IMR-90 (cell line): ENCODE measurements at regions not wholly inside any gene's neighbourhood (a gene's known extent, or its start where the extent isn't known, plus 50 kb on each side); places are given as distances from the start of the nearest gene placed in this dataset.
A peak's percentile ranks its signal among the peaks of the same experiment; 100 is the strongest.

ENCODE experiments used
- ATAC-seq: fragments of 200-7000 bp; cut with Tn5 transposase; 2 replicates; pipeline ENCODE4 v1.9.1; 2020; ENCODE audit warnings: low read depth, mild to moderate bottlenecking, moderate library complexity
- BruUV-seq: library from RNA; stranded (reverse); fragments of 400-500 nt; replicated peaks from 2 replicates; lab custom pipeline; 2021; lab: Mats Ljungman, UMichigan
- CTCF ChIA-PET: fragments of 300-600 bp; formaldehyde crosslinking; extraction: SDS; loops from one replicate; lab custom pipeline; 2021; ENCODE audit warnings: antibody characterized with exemption; lab: Yijun Ruan, JAX
- POLR2A ChIA-PET: fragments of 300-600 bp; sonication (Branson Sonifier 250); formaldehyde crosslinking; loops from one replicate; lab custom pipeline; 2022; ENCODE audit warnings: antibody characterized with exemption; ENCODE audit not compliant: unreplicated experiment; lab: Charles Lee
- DNase-seq: peaks from one replicate; pipeline ENCODE4 v3.0.0; 2013
- H2AFZ ChIP-seq: replicated peaks from 2 replicates; pipeline ENCODE3; 2013; ENCODE audit warnings: low read length, mild to moderate bottlenecking; ENCODE audit not compliant: poor library complexity
- H2AK5ac ChIP-seq: 2 replicates; pipeline ENCODE4 v1.6.1; 2013; ENCODE audit warnings: low read depth, low read length, inconsistent platforms
- H2AK9ac ChIP-seq: replicated peaks from 2 replicates; pipeline ENCODE3; 2013; ENCODE audit warnings: mild to moderate bottlenecking, low read depth, low read length, moderate library complexity; ENCODE audit not compliant: poor library complexity
- H2BK120ac ChIP-seq: 2 replicates; pipeline ENCODE4 v1.6.1; 2013; ENCODE audit warnings: low read depth, low read length, inconsistent platforms
- H2BK15ac ChIP-seq: 3 replicates; pipeline ENCODE4 v1.6.1; 2013; ENCODE audit warnings: low read depth, low read length, inconsistent platforms
- H2BK20ac ChIP-seq: 2 replicates; pipeline ENCODE4 v1.6.1; 2013; ENCODE audit warnings: low read depth, mild to moderate bottlenecking, inconsistent platforms, low read length, moderate library complexity
- H2BK5ac ChIP-seq: 2 replicates; pipeline ENCODE4 v1.6.1; 2013; ENCODE audit warnings: mild to moderate bottlenecking, low read depth, low read length, inconsistent platforms; ENCODE audit not compliant: poor library complexity, severe bottlenecking
- H3K14ac ChIP-seq: replicated peaks from 2 replicates; pipeline ENCODE4 v1.6.1; 2013; ENCODE audit warnings: low read depth, low read length, inconsistent platforms
- H3K18ac ChIP-seq: 2 replicates; pipeline ENCODE4 v1.6.1; 2013; ENCODE audit warnings: low read depth, low read length, control low read depth
- H3K23ac ChIP-seq: 2 replicates; pipeline ENCODE4 v1.6.1; 2013; ENCODE audit warnings: low read depth, low read length, inconsistent platforms
- H3K27ac ChIP-seq: 2 replicates; pipeline ENCODE4 v1.5.1; 2013; ENCODE audit warnings: mild to moderate bottlenecking, control low read depth, low read length; ENCODE audit not compliant: insufficient read depth
- H3K27me3 ChIP-seq: 2 replicates; pipeline ENCODE4 v1.6.1; 2013; ENCODE audit warnings: low read length; ENCODE audit not compliant: control insufficient read depth, insufficient read depth
- H3K36me3 ChIP-seq: 2 replicates; pipeline ENCODE4 v1.6.1; 2013; ENCODE audit warnings: low read length, mixed read lengths; ENCODE audit not compliant: control insufficient read depth, insufficient read depth
- H3K4ac ChIP-seq: 2 replicates; pipeline ENCODE4 v1.6.1; 2013; ENCODE audit warnings: low read depth, low read length, inconsistent platforms
- H3K4me1 ChIP-seq: 2 replicates; pipeline ENCODE4 v1.6.1; 2013; ENCODE audit warnings: low read length, mixed read lengths; ENCODE audit not compliant: control insufficient read depth, insufficient read depth
- H3K4me2 ChIP-seq: 2 replicates; pipeline ENCODE4 v1.6.1; 2013; ENCODE audit warnings: low read depth, mild to moderate bottlenecking, control low read depth, low read length, moderate library complexity
- H3K4me3 ChIP-seq: 2 replicates; pipeline ENCODE4 v1.5.1; 2013; ENCODE audit warnings: low read depth, mild to moderate bottlenecking, control low read depth, low read length, moderate library complexity; ENCODE audit not compliant: insufficient read depth
- H3K56ac ChIP-seq: 2 replicates; pipeline ENCODE4 v1.6.1; 2013; ENCODE audit warnings: low read length, inconsistent platforms; ENCODE audit not compliant: insufficient read depth; ENCODE audit errors: extremely low read depth
- H3K79me1 ChIP-seq, 2 experiments: 2 replicates each; pipeline ENCODE4 v1.6.1; 2013; ENCODE audit warnings: low read length in 2 of 2, inconsistent platforms in 1 of 2, low read depth in 1 of 2
- H3K9ac ChIP-seq: 2 replicates; pipeline ENCODE4 v1.6.1; 2013; ENCODE audit warnings: low read depth, low read length, control low read depth
- H3K9me1 ChIP-seq: 2 replicates; pipeline ENCODE4 v1.6.1; 2013; ENCODE audit warnings: low read length, inconsistent platforms; ENCODE audit not compliant: insufficient read depth
- H3K9me3 ChIP-seq: 2 replicates; pipeline ENCODE4 v1.6.1; 2013; ENCODE audit warnings: low read length; ENCODE audit not compliant: control insufficient read depth, insufficient read depth
- H4K20me1 ChIP-seq: 2 replicates; pipeline ENCODE4 v1.6.1; 2013; ENCODE audit warnings: low read length, inconsistent platforms; ENCODE audit not compliant: insufficient read depth
- H4K5ac ChIP-seq: 2 replicates; pipeline ENCODE4 v1.6.1; 2013; ENCODE audit warnings: mild to moderate bottlenecking, low read depth, low read length, control low read depth
- H4K8ac ChIP-seq, 2 experiments: 2 replicates each; pipeline ENCODE4 v1.6.1; 2013; ENCODE audit warnings: low read depth in 2 of 2, low read length in 2 of 2, control low read depth in 1 of 2, inconsistent platforms in 1 of 2
- H4K91ac ChIP-seq: 2 replicates; pipeline ENCODE4 v1.6.1; 2013; ENCODE audit warnings: low read depth, low read length, inconsistent platforms; ENCODE audit not compliant: insufficient read depth
- CEBPB ChIP-seq: IDR thresholded peaks from 2 replicates; pipeline ENCODE4 v1.6.1; 2012; ENCODE audit warnings: low read depth, low read length, improper control_type of control experiment
- CHD1 ChIP-seq: IDR thresholded peaks from 2 replicates; pipeline ENCODE4 v1.6.1; 2012; ENCODE audit warnings: low read depth, low read length, improper control_type of control experiment
- FOS ChIP-seq: fragments of 150-350 bp; IDR thresholded peaks from 2 replicates; pipeline ENCODE4 v1.6.1; 2016; ENCODE audit warnings: low read depth, low read length
- MAFK ChIP-seq: IDR thresholded peaks from 2 replicates; pipeline ENCODE4 v1.6.1; 2012; ENCODE audit warnings: low read depth, low read length, improper control_type of control experiment
- MAZ ChIP-seq: IDR thresholded peaks from 2 replicates; pipeline ENCODE4 v1.6.1; 2012; ENCODE audit warnings: low read depth, mild to moderate bottlenecking, low read length, improper control_type of control experiment, moderate library complexity, borderline replicate concordance
- NFE2L2 ChIP-seq: fragments of 150-350 bp; IDR thresholded peaks from 2 replicates; pipeline ENCODE4 v1.6.1; 2016; ENCODE audit warnings: low read depth, mild to moderate bottlenecking, low read length
- POLR2A ChIP-seq: IDR thresholded peaks from 2 replicates; pipeline ENCODE4 v1.6.1; 2012; ENCODE audit warnings: mild to moderate bottlenecking, low read depth, low read length
- RAD21 ChIP-seq: IDR thresholded peaks from 2 replicates; pipeline ENCODE4 v1.6.1; 2012; ENCODE audit warnings: low read length, improper control_type of control experiment
- RFX5 ChIP-seq: IDR thresholded peaks from 2 replicates; pipeline ENCODE4 v1.8.0; 2012; ENCODE audit warnings: low read depth, mild to moderate bottlenecking, low read length, moderate library complexity
- SMC3 ChIP-seq: fragments of 150-350 bp; IDR thresholded peaks from 2 replicates; pipeline ENCODE4 v1.6.1; 2016; ENCODE audit warnings: low read depth, mild to moderate bottlenecking, antibody characterized with exemption, low read length, moderate library complexity
- WGBS, 2 experiments: methylation state at CpG; one replicate each; pipeline versions ENCODE4 v1.1.5 to v1.1.7; 2013; ENCODE audit warnings: missing lambda C conversion rate in 2 of 2; ENCODE audit not compliant: insufficient read length in 1 of 2; ENCODE audit errors: extremely low coverage in 2 of 2; 5-methylcytosine and 5-hydroxymethylcytosine counted together
- dilution Hi-C: fragments of 300-500 bp; cut with HindIII; formaldehyde crosslinking; loops from one replicate; pipeline ENCODE4 v1.14.3; 2018; ENCODE audit warnings: low sequenced_read_pairs; ENCODE audit not compliant: unreplicated experiment
- in situ Hi-C: fragments of 300-500 bp; cut with MboI; formaldehyde crosslinking; loops from 3 replicates; pipeline ENCODE4 v1.14.3; 2019; ENCODE audit warnings: low sequenced_read_pairs, inconsistent platforms, mixed read lengths
- intact Hi-C: fragments of 100-400 bp; cut with micrococcal nuclease; formaldehyde crosslinking; loops from 2 replicates; pipeline ENCODE4 v1.10.0; 2022
- TF ChIP-seq, protein P1 (sequence below): conservative IDR thresholded peaks from 2 replicates; pipeline ENCODE4 v1.5.1; 2012; ENCODE audit warnings: mild to moderate bottlenecking, low read depth, low read length, improper control_type of control experiment
- TF ChIP-seq, protein P2 (sequence below): fragments of 150-350 bp; IDR thresholded peaks from 2 replicates; pipeline ENCODE4 v1.6.1; 2016; ENCODE audit warnings: low read depth, mild to moderate bottlenecking, low read length, moderate library complexity, borderline replicate concordance
- TF ChIP-seq, protein P3 (sequence below): fragments of 150-350 bp; IDR thresholded peaks from 2 replicates; pipeline ENCODE4 v1.6.1; 2017; ENCODE audit warnings: mild to moderate bottlenecking, antibody characterized with exemption, low read length, low read depth

DNA sequence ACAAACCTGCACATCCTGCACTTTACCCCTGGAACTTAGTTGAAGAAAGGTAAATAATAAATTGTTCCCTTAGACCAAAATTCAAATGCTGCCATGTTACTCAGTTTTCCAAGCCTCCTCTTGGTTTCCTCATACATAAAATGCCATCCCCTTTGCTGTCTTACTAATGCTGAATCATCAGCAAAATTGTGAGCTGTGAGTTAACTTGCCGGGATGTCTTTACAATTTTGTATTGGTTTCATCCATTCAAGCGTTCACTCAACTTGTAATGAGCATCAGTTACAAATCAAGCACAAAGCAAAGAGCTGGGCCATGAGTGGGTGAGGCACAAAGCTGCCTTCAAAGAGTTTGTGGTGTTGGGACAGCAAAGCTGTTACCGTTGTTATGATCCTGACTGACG is 395.8 kb upstream of the ZMIZ1 start:
- H3K23ac ChIP-seq: no peak overlapping the region
- H4K5ac ChIP-seq: no peak overlapping the region
- no peak overlapping the region for H3K18ac ChIP-seq
- in situ Hi-C loops: no loop called here
- H3K79me1 ChIP-seq: no peaks in the 10 kb centered on the region
- H3K9me1 ChIP-seq: 0 out of 2 replicates have a peak, but pooled peaks cover 2% of the 10 kb centered on the region
- H2AK9ac ChIP-seq: no peak overlapping the region
- no peaks in the 10 kb centered on the region for H3K36me3 ChIP-seq
- H3K9ac ChIP-seq: no peak overlapping the region
- BruUV-seq: no TSS peak
- H3K4me1 ChIP-seq: peaks cover 2% of the 10 kb centered on the region
- ChIA-PET POLR2A (no interaction called here), CTCF (no interaction called here)
- H3K14ac ChIP-seq: 0 out of 2 replicates have a peak overlapping the region, but pooled peaks have one; percentile 14
- H2BK120ac ChIP-seq: no peak overlapping the region
- no peaks in the 10 kb centered on the region for H3K9me3 ChIP-seq
- H4K20me1 ChIP-seq: no peaks in the 10 kb centered on the region
- H3K27ac ChIP-seq: no peak overlapping the region
- no peak overlapping the region for H3K4ac ChIP-seq
- no CpG with 5 or more reads among the region's 4 CpGs for WGBS, 2 experiments
- TF ChIP-seq, protein P1, sequence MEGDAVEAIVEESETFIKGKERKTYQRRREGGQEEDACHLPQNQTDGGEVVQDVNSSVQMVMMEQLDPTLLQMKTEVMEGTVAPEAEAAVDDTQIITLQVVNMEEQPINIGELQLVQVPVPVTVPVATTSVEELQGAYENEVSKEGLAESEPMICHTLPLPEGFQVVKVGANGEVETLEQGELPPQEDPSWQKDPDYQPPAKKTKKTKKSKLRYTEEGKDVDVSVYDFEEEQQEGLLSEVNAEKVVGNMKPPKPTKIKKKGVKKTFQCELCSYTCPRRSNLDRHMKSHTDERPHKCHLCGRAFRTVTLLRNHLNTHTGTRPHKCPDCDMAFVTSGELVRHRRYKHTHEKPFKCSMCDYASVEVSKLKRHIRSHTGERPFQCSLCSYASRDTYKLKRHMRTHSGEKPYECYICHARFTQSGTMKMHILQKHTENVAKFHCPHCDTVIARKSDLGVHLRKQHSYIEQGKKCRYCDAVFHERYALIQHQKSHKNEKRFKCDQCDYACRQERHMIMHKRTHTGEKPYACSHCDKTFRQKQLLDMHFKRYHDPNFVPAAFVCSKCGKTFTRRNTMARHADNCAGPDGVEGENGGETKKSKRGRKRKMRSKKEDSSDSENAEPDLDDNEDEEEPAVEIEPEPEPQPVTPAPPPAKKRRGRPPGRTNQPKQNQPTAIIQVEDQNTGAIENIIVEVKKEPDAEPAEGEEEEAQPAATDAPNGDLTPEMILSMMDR: no peak
- TF ChIP-seq CHD1: no peak
- no peak for TF ChIP-seq POLR2A
- TF ChIP-seq RAD21: no peak
- no peak for TF ChIP-seq SMC3
- TF ChIP-seq, protein P2, sequence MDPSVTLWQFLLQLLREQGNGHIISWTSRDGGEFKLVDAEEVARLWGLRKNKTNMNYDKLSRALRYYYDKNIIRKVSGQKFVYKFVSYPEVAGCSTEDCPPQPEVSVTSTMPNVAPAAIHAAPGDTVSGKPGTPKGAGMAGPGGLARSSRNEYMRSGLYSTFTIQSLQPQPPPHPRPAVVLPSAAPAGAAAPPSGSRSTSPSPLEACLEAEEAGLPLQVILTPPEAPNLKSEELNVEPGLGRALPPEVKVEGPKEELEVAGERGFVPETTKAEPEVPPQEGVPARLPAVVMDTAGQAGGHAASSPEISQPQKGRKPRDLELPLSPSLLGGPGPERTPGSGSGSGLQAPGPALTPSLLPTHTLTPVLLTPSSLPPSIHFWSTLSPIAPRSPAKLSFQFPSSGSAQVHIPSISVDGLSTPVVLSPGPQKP: no peak
- peak; percentile 85 for TF ChIP-seq MAFK
- TF ChIP-seq, protein P3, sequence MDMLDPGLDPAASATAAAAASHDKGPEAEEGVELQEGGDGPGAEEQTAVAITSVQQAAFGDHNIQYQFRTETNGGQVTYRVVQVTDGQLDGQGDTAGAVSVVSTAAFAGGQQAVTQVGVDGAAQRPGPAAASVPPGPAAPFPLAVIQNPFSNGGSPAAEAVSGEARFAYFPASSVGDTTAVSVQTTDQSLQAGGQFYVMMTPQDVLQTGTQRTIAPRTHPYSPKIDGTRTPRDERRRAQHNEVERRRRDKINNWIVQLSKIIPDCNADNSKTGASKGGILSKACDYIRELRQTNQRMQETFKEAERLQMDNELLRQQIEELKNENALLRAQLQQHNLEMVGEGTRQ: no peak
- peak; percentile 18; the same call in 1 of the 2 replicates for TF ChIP-seq NFE2L2
- TF ChIP-seq FOS: no peak
- TF ChIP-seq CEBPB: peak; percentile 14; the same call in 1 of the 2 replicates
- TF ChIP-seq MAZ: no peak
- TF ChIP-seq RFX5: no peak
- ATAC-seq: peak; percentile 27; the same call in 1 of the 2 replicates
- H2BK15ac ChIP-seq: no peak overlapping the region
- H2AFZ ChIP-seq: no peak overlapping the region
- 0 out of 2 replicates have a peak overlapping the region, but pooled peaks have one; percentile 20 for H2AK5ac ChIP-seq
- DNase-seq: peak; percentile 69
- no peak overlapping the region for H3K4me2 ChIP-seq
- H2BK5ac ChIP-seq: no peak overlapping the region
- no peak overlapping the region for H4K91ac ChIP-seq
- intact Hi-C loops: no loop called here
- H4K8ac ChIP-seq: no peak overlapping the region
- H3K4me3 ChIP-seq: no peak overlapping the region
- no peak overlapping the region for H3K56ac ChIP-seq
- no peak overlapping the region for H2BK20ac ChIP-seq
- H3K27me3 ChIP-seq: peaks cover 8% of the 10 kb centered on the region
- dilution Hi-C loops: no loop called here
